IMR-90 (cell line): ENCODE measurements at regions not wholly inside any gene's neighbourhood (a gene's known extent, or its start where the extent isn't known, plus 50 kb on each side); places are given as distances from the start of the nearest gene placed in this dataset.

Experiments used
- ATAC-seq: fragments of 200-7000 bp; cut with Tn5 transposase; 2 replicates; pipeline ENCODE4 v1.9.1; 2020; ENCODE audit warnings: low read depth, mild to moderate bottlenecking, moderate library complexity
- BruUV-seq: library from RNA; stranded (reverse); fragments of 400-500 nt; replicated peaks from 2 replicates; lab custom pipeline; 2021; lab: Mats Ljungman, UMichigan
- CTCF ChIA-PET: fragments of 300-600 bp; formaldehyde crosslinking; extraction: SDS; loops from one replicate; lab custom pipeline; 2021; ENCODE audit warnings: antibody characterized with exemption; lab: Yijun Ruan, JAX
- POLR2A ChIA-PET: fragments of 300-600 bp; sonication (Branson Sonifier 250); formaldehyde crosslinking; loops from one replicate; lab custom pipeline; 2022; ENCODE audit warnings: antibody characterized with exemption; ENCODE audit not compliant: unreplicated experiment; lab: Charles Lee
- DNase-seq: peaks from one replicate; pipeline ENCODE4 v3.0.0; 2013
- H2AFZ ChIP-seq: replicated peaks from 2 replicates; pipeline ENCODE3; 2013; ENCODE audit warnings: low read length, mild to moderate bottlenecking; ENCODE audit not compliant: poor library complexity
- H2AK5ac ChIP-seq: 2 replicates; pipeline ENCODE4 v1.6.1; 2013; ENCODE audit warnings: low read depth, low read length, inconsistent platforms
- H2AK9ac ChIP-seq: replicated peaks from 2 replicates; pipeline ENCODE3; 2013; ENCODE audit warnings: mild to moderate bottlenecking, low read depth, low read length, moderate library complexity; ENCODE audit not compliant: poor library complexity
- H2BK120ac ChIP-seq: 2 replicates; pipeline ENCODE4 v1.6.1; 2013; ENCODE audit warnings: low read depth, low read length, inconsistent platforms
- H2BK15ac ChIP-seq: 3 replicates; pipeline ENCODE4 v1.6.1; 2013; ENCODE audit warnings: low read depth, low read length, inconsistent platforms
- H2BK20ac ChIP-seq: 2 replicates; pipeline ENCODE4 v1.6.1; 2013; ENCODE audit warnings: low read depth, mild to moderate bottlenecking, inconsistent platforms, low read length, moderate library complexity
- H2BK5ac ChIP-seq: 2 replicates; pipeline ENCODE4 v1.6.1; 2013; ENCODE audit warnings: mild to moderate bottlenecking, low read depth, low read length, inconsistent platforms; ENCODE audit not compliant: poor library complexity, severe bottlenecking
- H3K14ac ChIP-seq: replicated peaks from 2 replicates; pipeline ENCODE4 v1.6.1; 2013; ENCODE audit warnings: low read depth, low read length, inconsistent platforms
- H3K18ac ChIP-seq: 2 replicates; pipeline ENCODE4 v1.6.1; 2013; ENCODE audit warnings: low read depth, low read length, control low read depth
- H3K23ac ChIP-seq: 2 replicates; pipeline ENCODE4 v1.6.1; 2013; ENCODE audit warnings: low read depth, low read length, inconsistent platforms
- H3K27ac ChIP-seq: 2 replicates; pipeline ENCODE4 v1.5.1; 2013; ENCODE audit warnings: mild to moderate bottlenecking, control low read depth, low read length; ENCODE audit not compliant: insufficient read depth
- H3K27me3 ChIP-seq: 2 replicates; pipeline ENCODE4 v1.6.1; 2013; ENCODE audit warnings: low read length; ENCODE audit not compliant: control insufficient read depth, insufficient read depth
- H3K36me3 ChIP-seq: 2 replicates; pipeline ENCODE4 v1.6.1; 2013; ENCODE audit warnings: low read length, mixed read lengths; ENCODE audit not compliant: control insufficient read depth, insufficient read depth
- H3K4ac ChIP-seq: 2 replicates; pipeline ENCODE4 v1.6.1; 2013; ENCODE audit warnings: low read depth, low read length, inconsistent platforms
- H3K4me1 ChIP-seq: 2 replicates; pipeline ENCODE4 v1.6.1; 2013; ENCODE audit warnings: low read length, mixed read lengths; ENCODE audit not compliant: control insufficient read depth, insufficient read depth
- H3K4me2 ChIP-seq: 2 replicates; pipeline ENCODE4 v1.6.1; 2013; ENCODE audit warnings: low read depth, mild to moderate bottlenecking, control low read depth, low read length, moderate library complexity
- H3K4me3 ChIP-seq: 2 replicates; pipeline ENCODE4 v1.5.1; 2013; ENCODE audit warnings: low read depth, mild to moderate bottlenecking, control low read depth, low read length, moderate library complexity; ENCODE audit not compliant: insufficient read depth
- H3K56ac ChIP-seq: 2 replicates; pipeline ENCODE4 v1.6.1; 2013; ENCODE audit warnings: low read length, inconsistent platforms; ENCODE audit not compliant: insufficient read depth; ENCODE audit errors: extremely low read depth
- H3K79me1 ChIP-seq, 2 experiments: 2 replicates each; pipeline ENCODE4 v1.6.1; 2013; ENCODE audit warnings: low read length in 2 of 2, inconsistent platforms in 1 of 2, low read depth in 1 of 2
- H3K9ac ChIP-seq: 2 replicates; pipeline ENCODE4 v1.6.1; 2013; ENCODE audit warnings: low read depth, low read length, control low read depth
- H3K9me1 ChIP-seq: 2 replicates; pipeline ENCODE4 v1.6.1; 2013; ENCODE audit warnings: low read length, inconsistent platforms; ENCODE audit not compliant: insufficient read depth
- H3K9me3 ChIP-seq: 2 replicates; pipeline ENCODE4 v1.6.1; 2013; ENCODE audit warnings: low read length; ENCODE audit not compliant: control insufficient read depth, insufficient read depth
- H4K20me1 ChIP-seq: 2 replicates; pipeline ENCODE4 v1.6.1; 2013; ENCODE audit warnings: low read length, inconsistent platforms; ENCODE audit not compliant: insufficient read depth
- H4K5ac ChIP-seq: 2 replicates; pipeline ENCODE4 v1.6.1; 2013; ENCODE audit warnings: mild to moderate bottlenecking, low read depth, low read length, control low read depth
- H4K8ac ChIP-seq, 2 experiments: 2 replicates each; pipeline ENCODE4 v1.6.1; 2013; ENCODE audit warnings: low read depth in 2 of 2, low read length in 2 of 2, control low read depth in 1 of 2, inconsistent platforms in 1 of 2
- H4K91ac ChIP-seq: 2 replicates; pipeline ENCODE4 v1.6.1; 2013; ENCODE audit warnings: low read depth, low read length, inconsistent platforms; ENCODE audit not compliant: insufficient read depth
- BHLHE40 ChIP-seq: fragments of 150-350 bp; IDR thresholded peaks from 2 replicates; pipeline ENCODE4 v1.6.1; 2016; ENCODE audit warnings: mild to moderate bottlenecking, low read depth, low read length
- MAFK ChIP-seq: IDR thresholded peaks from 2 replicates; pipeline ENCODE4 v1.6.1; 2012; ENCODE audit warnings: low read depth, low read length, improper control_type of control experiment
- MAZ ChIP-seq: IDR thresholded peaks from 2 replicates; pipeline ENCODE4 v1.6.1; 2012; ENCODE audit warnings: low read depth, mild to moderate bottlenecking, low read length, improper control_type of control experiment, moderate library complexity, borderline replicate concordance
- MXI1 ChIP-seq: IDR thresholded peaks from 2 replicates; pipeline ENCODE4 v1.6.1; 2012; ENCODE audit warnings: low read depth, mild to moderate bottlenecking, low read length, moderate library complexity, borderline replicate concordance
- POLR2A ChIP-seq: IDR thresholded peaks from 2 replicates; pipeline ENCODE4 v1.6.1; 2012; ENCODE audit warnings: mild to moderate bottlenecking, low read depth, low read length
- RCOR1 ChIP-seq: IDR thresholded peaks from 2 replicates; pipeline ENCODE4 v1.6.1; 2012; ENCODE audit warnings: mild to moderate bottlenecking, low read length, improper control_type of control experiment; ENCODE audit not compliant: insufficient replicate concordance
- SMC3 ChIP-seq: fragments of 150-350 bp; IDR thresholded peaks from 2 replicates; pipeline ENCODE4 v1.6.1; 2016; ENCODE audit warnings: low read depth, mild to moderate bottlenecking, antibody characterized with exemption, low read length, moderate library complexity
- WGBS, 2 experiments: methylation state at CpG; one replicate each; pipeline versions ENCODE4 v1.1.5 to v1.1.7; 2013; ENCODE audit warnings: missing lambda C conversion rate in 2 of 2; ENCODE audit not compliant: insufficient read length in 1 of 2; ENCODE audit errors: extremely low coverage in 2 of 2; 5-methylcytosine and 5-hydroxymethylcytosine counted together
- dilution Hi-C: fragments of 300-500 bp; cut with HindIII; formaldehyde crosslinking; loops from one replicate; pipeline ENCODE4 v1.14.3; 2018; ENCODE audit warnings: low sequenced_read_pairs; ENCODE audit not compliant: unreplicated experiment
- in situ Hi-C: fragments of 300-500 bp; cut with MboI; formaldehyde crosslinking; loops from 3 replicates; pipeline ENCODE4 v1.14.3; 2019; ENCODE audit warnings: low sequenced_read_pairs, inconsistent platforms, mixed read lengths
- intact Hi-C: fragments of 100-400 bp; cut with micrococcal nuclease; formaldehyde crosslinking; loops from 2 replicates; pipeline ENCODE4 v1.10.0; 2022
- TF ChIP-seq, protein P1 (sequence below): fragments of 150-350 bp; IDR thresholded peaks from 2 replicates; pipeline ENCODE4 v1.6.1; 2016; ENCODE audit warnings: low read depth, mild to moderate bottlenecking, low read length, moderate library complexity, borderline replicate concordance

DNA sequence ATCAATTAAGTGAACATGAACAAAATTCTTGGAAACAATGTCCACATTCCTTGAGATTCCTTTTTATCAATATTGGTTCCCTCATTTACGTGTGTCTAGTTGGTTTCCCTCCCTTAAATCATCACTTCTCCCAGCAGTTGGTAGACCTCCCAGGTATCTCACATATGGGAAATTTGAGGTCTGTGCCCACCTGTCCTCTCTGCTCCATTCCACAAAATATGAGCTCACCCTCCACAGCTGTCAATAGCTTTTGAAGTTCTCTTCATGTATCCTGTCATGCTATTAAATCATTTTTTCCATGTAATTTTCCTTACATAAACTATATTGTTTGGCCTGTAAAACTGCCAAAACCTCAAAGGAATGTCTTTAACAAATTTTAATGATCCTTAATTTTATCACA is 992.2 kb upstream of the ACVR2A start:
- Histone ChIP-seq H3K9me3 (no peaks in the 10 kb centered on the region; the same call in 1 of the 2 replicates), H3K4ac (no peak overlapping the region), H4K91ac (no peak overlapping the region), H3K4me2 (no peak overlapping the region), H3K9ac (no peak overlapping the region), H3K27ac (no peak overlapping the region), H3K14ac (no peak overlapping the region), H4K5ac (no peak overlapping the region), H2BK20ac (no peak overlapping the region), H3K23ac (no peak overlapping the region), H3K9me1 (no peaks in the 10 kb centered on the region), H2AK5ac (no peak overlapping the region), H3K18ac (no peak overlapping the region), H3K79me1 (no peaks in the 10 kb centered on the region), H3K4me3 (no peak overlapping the region), H3K36me3 (no peaks in the 10 kb centered on the region), H4K8ac (no peak overlapping the region), H2BK120ac (no peak overlapping the region), H2AK9ac (no peak overlapping the region), H3K4me1 (no peaks in the 10 kb centered on the region), H2BK15ac (no peak overlapping the region), H2AFZ (no peak overlapping the region), H3K27me3 (no peaks in the 10 kb centered on the region), H4K20me1 (no peaks in the 10 kb centered on the region), H3K56ac (no peak overlapping the region), H2BK5ac (no peak overlapping the region)
- no peak for TF ChIP-seq MAZ
- no peak for TF ChIP-seq BHLHE40
- no peak for TF ChIP-seq MXI1
- no peak for TF ChIP-seq POLR2A
- TF ChIP-seq MAFK: no peak
- TF ChIP-seq, protein P1, sequence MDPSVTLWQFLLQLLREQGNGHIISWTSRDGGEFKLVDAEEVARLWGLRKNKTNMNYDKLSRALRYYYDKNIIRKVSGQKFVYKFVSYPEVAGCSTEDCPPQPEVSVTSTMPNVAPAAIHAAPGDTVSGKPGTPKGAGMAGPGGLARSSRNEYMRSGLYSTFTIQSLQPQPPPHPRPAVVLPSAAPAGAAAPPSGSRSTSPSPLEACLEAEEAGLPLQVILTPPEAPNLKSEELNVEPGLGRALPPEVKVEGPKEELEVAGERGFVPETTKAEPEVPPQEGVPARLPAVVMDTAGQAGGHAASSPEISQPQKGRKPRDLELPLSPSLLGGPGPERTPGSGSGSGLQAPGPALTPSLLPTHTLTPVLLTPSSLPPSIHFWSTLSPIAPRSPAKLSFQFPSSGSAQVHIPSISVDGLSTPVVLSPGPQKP: no peak
- TF ChIP-seq RCOR1: no peak
- TF ChIP-seq SMC3: no peak
- in situ Hi-C loops (no loop called here), dilution Hi-C loops (no loop called here), intact Hi-C loops (no loop called here)
- no CpG with 5 or more reads among the region's 1 CpG for WGBS, 2 experiments
- BruUV-seq: no TSS peak
- ATAC-seq: no peak
- ChIA-PET POLR2A (no interaction called here), CTCF (no interaction called here)
- DNase-seq: no peak
